ENCODE measurements at regions not wholly inside any gene's neighbourhood (a gene's known extent, or its start where the extent isn't known, plus 50 kb on each side); places are given as distances from the start of the nearest gene placed in this dataset.

DNA sequence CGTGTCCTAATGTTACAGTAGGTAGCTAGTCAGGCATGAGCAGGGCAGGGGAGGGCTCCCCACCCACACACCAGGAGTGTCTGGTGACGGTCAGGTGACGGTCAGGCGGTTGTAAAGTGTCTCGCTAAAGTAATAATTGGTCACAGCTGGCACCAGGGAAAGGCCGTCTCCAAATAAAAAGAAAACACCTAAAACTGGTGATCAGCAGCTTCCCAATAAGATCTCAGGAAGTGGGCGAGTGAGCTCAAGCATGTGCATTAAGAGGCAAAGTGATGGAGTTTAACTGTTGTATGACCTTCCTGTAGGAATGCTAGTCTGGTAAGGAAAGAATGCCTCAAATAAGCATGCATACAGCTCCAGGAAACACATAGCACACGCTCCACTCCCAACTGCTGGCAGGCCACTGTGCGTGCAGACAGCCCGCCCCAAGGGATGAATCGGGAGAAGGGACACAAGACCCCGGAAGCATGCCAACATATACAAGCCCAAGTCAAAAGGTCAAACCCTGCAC lies 177.1 kb downstream of the RNF144A start:
- peaks cover 2% of the 10 kb centered on the region for H3K27me3 Mint-ChIP-seq (ENCODE audit: insufficient read depth, low read depth)
- no peaks in the 10 kb centered on the region for H3K9me3 ChIP-seq (ENCODE audit: low read depth)
- no peaks in the 10 kb centered on the region for H4K20me1 ChIP-seq (ENCODE audit: low read depth)
- peaks cover 4% of the 10 kb centered on the region for H3K4me1 ChIP-seq
- H3K4me1 Mint-ChIP-seq = peaks cover 16% of the 10 kb centered on the region
- H2AFZ ChIP-seq (replicated peaks) = no peak overlapping the region
- no peak overlapping the region for H3K4me3 Mint-ChIP-seq
- no peak overlapping the region for H3K27ac Mint-ChIP-seq
- H3K4me2 ChIP-seq = no peak overlapping the region
- H3K36me3 Mint-ChIP-seq = no peaks in the 10 kb centered on the region
- H3K36me3 ChIP-seq = no peaks in the 10 kb centered on the region
- H3K9ac ChIP-seq = no peak overlapping the region
- DNase-seq (ENCODE audit: low spot score) = no peak
- no peak for TF ChIP-seq EZH2phosphoT487 (IDR thresholded peaks at IDR 0.05)
- TF ChIP-seq EZH2 (IDR thresholded peaks at IDR 0.05) = no peak
- TF ChIP-seq, protein P1, sequence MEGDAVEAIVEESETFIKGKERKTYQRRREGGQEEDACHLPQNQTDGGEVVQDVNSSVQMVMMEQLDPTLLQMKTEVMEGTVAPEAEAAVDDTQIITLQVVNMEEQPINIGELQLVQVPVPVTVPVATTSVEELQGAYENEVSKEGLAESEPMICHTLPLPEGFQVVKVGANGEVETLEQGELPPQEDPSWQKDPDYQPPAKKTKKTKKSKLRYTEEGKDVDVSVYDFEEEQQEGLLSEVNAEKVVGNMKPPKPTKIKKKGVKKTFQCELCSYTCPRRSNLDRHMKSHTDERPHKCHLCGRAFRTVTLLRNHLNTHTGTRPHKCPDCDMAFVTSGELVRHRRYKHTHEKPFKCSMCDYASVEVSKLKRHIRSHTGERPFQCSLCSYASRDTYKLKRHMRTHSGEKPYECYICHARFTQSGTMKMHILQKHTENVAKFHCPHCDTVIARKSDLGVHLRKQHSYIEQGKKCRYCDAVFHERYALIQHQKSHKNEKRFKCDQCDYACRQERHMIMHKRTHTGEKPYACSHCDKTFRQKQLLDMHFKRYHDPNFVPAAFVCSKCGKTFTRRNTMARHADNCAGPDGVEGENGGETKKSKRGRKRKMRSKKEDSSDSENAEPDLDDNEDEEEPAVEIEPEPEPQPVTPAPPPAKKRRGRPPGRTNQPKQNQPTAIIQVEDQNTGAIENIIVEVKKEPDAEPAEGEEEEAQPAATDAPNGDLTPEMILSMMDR (IDR thresholded peaks at IDR 0.05) = no peak
- no peaks in the 10 kb centered on the region for H3F3A ChIP-seq (ENCODE audit: low read depth)
- no peak overlapping the region for H3K4me3 ChIP-seq
- peaks cover 11% of the 10 kb centered on the region for H3K27me3 ChIP-seq
- no peaks in the 10 kb centered on the region for H3K79me2 ChIP-seq (ENCODE audit: low read depth)
- no peaks in the 10 kb centered on the region for H3K9me3 Mint-ChIP-seq
- no peak overlapping the region for H3K27ac ChIP-seq

- no peaks in the 10 kb centered on the region for H4K20me1 ChIP-seq (ENCODE audit: low read depth)
- Mint-ChIP-seq H3K4me3 (no peak overlapping the region), H3K9me3 (no peaks in the 10 kb centered on the region), H3K36me3 (no peaks in the 10 kb centered on the region), H3K27ac (no peak overlapping the region), H3K4me1 (peaks cover 16% of the 10 kb centered on the region), H3K27me3 (ENCODE audit: insufficient read depth, low read depth) (peaks cover 2% of the 10 kb centered on the region)
- no peak overlapping the region for H3K9ac ChIP-seq
- no peaks in the 10 kb centered on the region for H3F3A ChIP-seq (ENCODE audit: low read depth)
- no peak for DNase-seq (ENCODE audit: low spot score)
- H2AFZ ChIP-seq (replicated peaks) = no peak overlapping the region
- H3K79me2 ChIP-seq (ENCODE audit: low read depth) = no peaks in the 10 kb centered on the region
- peaks cover 4% of the 10 kb centered on the region for H3K4me1 ChIP-seq
- no peaks in the 10 kb centered on the region for H3K9me3 ChIP-seq (ENCODE audit: low read depth)
- peaks cover 11% of the 10 kb centered on the region for H3K27me3 ChIP-seq
- no peaks in the 10 kb centered on the region for H3K36me3 ChIP-seq
- TF ChIP-seq, protein P1 (IDR thresholded peaks at IDR 0.05) = no peak
- TF ChIP-seq EZH2phosphoT487 (IDR thresholded peaks at IDR 0.05) = no peak
- TF ChIP-seq EZH2 (IDR thresholded peaks at IDR 0.05) = no peak
- no peak overlapping the region for H3K4me2 ChIP-seq
- H3K4me3 ChIP-seq = no peak overlapping the region
- H3K27ac ChIP-seq = no peak overlapping the region
Observed at GRCh38 chr2:7096726-7097352, 179.6 kb downstream of the RNF144A start.

DNA sequence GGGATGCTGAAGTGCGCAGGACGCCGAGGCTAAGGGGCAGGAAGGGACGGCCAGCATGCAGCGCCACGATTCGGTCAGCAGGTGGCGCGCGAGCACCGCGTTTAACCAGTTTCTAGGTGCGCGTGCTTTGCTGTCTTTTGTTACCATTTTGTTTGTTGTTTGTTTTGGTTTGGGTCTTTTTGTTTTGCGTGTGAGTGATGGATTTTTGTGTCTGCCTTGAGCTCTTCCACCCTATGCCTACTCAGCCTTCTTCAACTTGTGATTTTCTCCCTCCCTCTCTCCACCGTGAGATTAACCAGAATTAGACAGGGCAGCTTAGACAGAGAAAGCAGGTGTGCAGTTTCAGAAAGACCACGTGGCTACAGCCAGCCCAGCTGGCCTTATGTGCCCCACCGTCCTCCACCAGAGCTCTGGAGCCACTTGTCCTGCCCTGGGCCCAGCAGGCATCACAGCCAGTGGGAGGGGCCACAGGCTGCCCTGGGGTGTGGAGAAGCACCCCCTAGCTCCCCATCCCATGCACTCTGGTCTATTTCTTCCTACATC lies 180.2 kb downstream of the RNF144A start:
- H3K9me3 Mint-ChIP-seq = no peaks in the 10 kb centered on the region
- no peaks in the 10 kb centered on the region for H3K79me2 ChIP-seq (ENCODE audit: low read depth)
- H3K4me3 ChIP-seq = no peak overlapping the region
- peak overlapping the region; percentile 77 for H2AFZ ChIP-seq (replicated peaks)
- peaks cover 2% of the 10 kb centered on the region for H3K27me3 Mint-ChIP-seq (ENCODE audit: insufficient read depth, low read depth)
- no peak overlapping the region for H3K27ac ChIP-seq
- H3K27ac Mint-ChIP-seq = no peak overlapping the region
- H3K9me3 ChIP-seq (ENCODE audit: low read depth) = no peaks in the 10 kb centered on the region
- H3K4me1 ChIP-seq = peaks cover 4% of the 10 kb centered on the region
- peaks cover 16% of the 10 kb centered on the region for H3K4me1 Mint-ChIP-seq
- TF ChIP-seq EZH2phosphoT487 (IDR thresholded peaks at IDR 0.05) (no peak), EZH2 (IDR thresholded peaks at IDR 0.05) (no peak)
- TF ChIP-seq, protein P1 (IDR thresholded peaks at IDR 0.05) = peak; percentile 99
- H3K9ac ChIP-seq = no peak overlapping the region
- peak; percentile 79 for DNase-seq (ENCODE audit: low spot score)
- H3F3A ChIP-seq (ENCODE audit: low read depth) = no peaks in the 10 kb centered on the region
- H3K27me3 ChIP-seq = peaks cover 11% of the 10 kb centered on the region
- H3K36me3 ChIP-seq = no peaks in the 10 kb centered on the region
- H4K20me1 ChIP-seq (ENCODE audit: low read depth) = no peaks in the 10 kb centered on the region
- peak overlapping the region; percentile 20 for H3K4me2 ChIP-seq
- no peaks in the 10 kb centered on the region for H3K36me3 Mint-ChIP-seq
- peak overlapping the region; percentile 41 for H3K4me3 Mint-ChIP-seq
